ENCODE measurements at regions not wholly inside any gene's neighbourhood (a gene's known extent, or its start where the extent isn't known, plus 50 kb on each side); places are given as distances from the start of the nearest gene placed in this dataset.

DNA sequence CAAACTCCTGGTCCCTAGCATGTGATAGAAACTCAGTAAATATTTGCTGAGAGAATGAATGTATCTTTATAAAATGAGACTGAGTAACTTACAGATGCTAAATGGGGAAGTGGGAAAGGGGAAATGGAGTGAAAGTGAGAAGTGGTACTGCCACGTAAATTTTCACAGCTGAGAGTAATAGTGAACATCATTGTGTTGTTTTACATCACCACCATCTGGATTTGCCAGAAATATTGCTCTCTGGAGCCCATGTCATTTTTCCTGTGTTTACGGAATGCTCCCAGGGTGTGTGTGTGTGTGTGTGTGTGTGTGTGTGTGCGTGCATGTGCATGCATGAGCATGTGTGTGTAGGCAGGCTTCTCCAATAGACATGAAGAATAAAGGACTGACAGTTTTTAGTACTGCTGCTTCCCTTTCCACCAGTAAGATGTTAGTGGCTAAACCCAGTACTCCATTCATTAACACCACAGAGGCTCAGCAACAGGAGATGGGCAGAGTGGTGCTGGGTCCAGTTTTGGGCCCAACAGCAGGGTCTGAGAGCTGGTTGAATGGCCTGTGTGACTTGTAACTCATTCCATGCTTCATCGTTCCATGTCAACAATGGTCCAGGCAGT lies 57.3 kb downstream of the DIPK2A start:
- TF ChIP-seq, protein P1, sequence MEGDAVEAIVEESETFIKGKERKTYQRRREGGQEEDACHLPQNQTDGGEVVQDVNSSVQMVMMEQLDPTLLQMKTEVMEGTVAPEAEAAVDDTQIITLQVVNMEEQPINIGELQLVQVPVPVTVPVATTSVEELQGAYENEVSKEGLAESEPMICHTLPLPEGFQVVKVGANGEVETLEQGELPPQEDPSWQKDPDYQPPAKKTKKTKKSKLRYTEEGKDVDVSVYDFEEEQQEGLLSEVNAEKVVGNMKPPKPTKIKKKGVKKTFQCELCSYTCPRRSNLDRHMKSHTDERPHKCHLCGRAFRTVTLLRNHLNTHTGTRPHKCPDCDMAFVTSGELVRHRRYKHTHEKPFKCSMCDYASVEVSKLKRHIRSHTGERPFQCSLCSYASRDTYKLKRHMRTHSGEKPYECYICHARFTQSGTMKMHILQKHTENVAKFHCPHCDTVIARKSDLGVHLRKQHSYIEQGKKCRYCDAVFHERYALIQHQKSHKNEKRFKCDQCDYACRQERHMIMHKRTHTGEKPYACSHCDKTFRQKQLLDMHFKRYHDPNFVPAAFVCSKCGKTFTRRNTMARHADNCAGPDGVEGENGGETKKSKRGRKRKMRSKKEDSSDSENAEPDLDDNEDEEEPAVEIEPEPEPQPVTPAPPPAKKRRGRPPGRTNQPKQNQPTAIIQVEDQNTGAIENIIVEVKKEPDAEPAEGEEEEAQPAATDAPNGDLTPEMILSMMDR (IDR thresholded peaks at IDR 0.05; ENCODE audit: low read depth, low read length, poor library complexity, severe bottlenecking) = no peak
- TF ChIP-seq EZH2phosphoT487 (IDR thresholded peaks at IDR 0.05; ENCODE audit: borderline replicate concordance, low read length) = no peak

Measured in DOHH2 (cell line).